ENCODE measurements at regions not wholly inside any gene's neighbourhood (a gene's known extent, or its start where the extent isn't known, plus 50 kb on each side); places are given as distances from the start of the nearest gene placed in this dataset.

GRCh38 chr20:60292001-60292520 lies 333.8 kb downstream of the CDH26 start:
- Histone ChIP-seq H3K9me2 (replicated peaks; ENCODE audit: insufficient read depth, low read length) (no peaks in the 10 kb centered on the region), H4K20me1 (ENCODE audit: low read depth, low read length) (no peaks in the 10 kb centered on the region), H3K4me2 (ENCODE audit: low read depth, low read length, poor library complexity, severe bottlenecking) (no peak overlapping the region), H3K27me3 (ENCODE audit: low read length) (no peaks in the 10 kb centered on the region), H3K36me3 (ENCODE audit: low read length) (no peaks in the 10 kb centered on the region), H2AFZ (ENCODE audit: low read depth, low read length, severe bottlenecking) (no peak overlapping the region), H3K27ac (ENCODE audit: low read depth, low read length) (no peak overlapping the region), H3K9ac (ENCODE audit: low read length) (no peak overlapping the region), H3K4me3 (ENCODE audit: insufficient read depth, low read length, poor library complexity, severe bottlenecking) (no peak overlapping the region), H3K79me2 (ENCODE audit: insufficient read depth, low read length) (no peaks in the 10 kb centered on the region), H3K9me3 (ENCODE audit: insufficient read depth, low read length) (peaks cover 13% of the 10 kb centered on the region; the same call in 1 of the 2 replicates), H3F3A (ENCODE audit: insufficient read depth) (no peaks in the 10 kb centered on the region)
- TF ChIP-seq EZH2phosphoT487 (conservative IDR thresholded peaks at IDR 0.05; ENCODE audit: low read length) (no peak), CTCF (IDR thresholded peaks at IDR 0.05; ENCODE audit: insufficient read depth, low read length, poor library complexity, severe bottlenecking) (no peak)

DNA sequence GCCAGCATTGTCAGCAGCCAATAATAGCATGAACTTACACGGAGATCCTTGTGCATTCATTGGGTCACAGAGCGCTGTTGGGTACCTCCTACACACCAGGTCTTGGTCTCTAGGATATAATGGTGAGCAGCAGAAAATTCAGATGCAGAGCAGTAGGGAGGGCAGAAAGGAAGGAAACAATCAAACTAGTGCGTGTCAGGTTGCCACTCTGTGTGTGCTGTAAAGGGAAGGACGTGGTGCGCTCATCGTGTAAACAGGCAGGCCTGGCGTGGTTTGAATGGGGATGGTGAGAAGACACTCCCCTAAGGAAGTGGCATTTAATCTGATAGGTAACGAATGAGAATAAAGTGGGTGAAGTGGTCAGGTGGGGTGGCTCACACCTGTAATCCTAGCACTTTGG lies 336.4 kb downstream of the CDH26 start:
- Histone ChIP-seq H4K20me1 (ENCODE audit: low read depth, low read length) (no peaks in the 10 kb centered on the region), H3K79me2 (ENCODE audit: insufficient read depth, low read length) (no peaks in the 10 kb centered on the region), H3K9me2 (replicated peaks; ENCODE audit: insufficient read depth, low read length) (no peaks in the 10 kb centered on the region), H3K36me3 (ENCODE audit: low read length) (no peaks in the 10 kb centered on the region), H3K4me3 (ENCODE audit: insufficient read depth, low read length, poor library complexity, severe bottlenecking) (no peak overlapping the region), H3K9ac (ENCODE audit: low read length) (no peak overlapping the region), H2AFZ (ENCODE audit: low read depth, low read length, severe bottlenecking) (no peak overlapping the region), H3K4me2 (ENCODE audit: low read depth, low read length, poor library complexity, severe bottlenecking) (no peak overlapping the region), H3K27ac (ENCODE audit: low read depth, low read length) (no peak overlapping the region), H3K9me3 (ENCODE audit: insufficient read depth, low read length) (peaks cover 13% of the 10 kb centered on the region; the same call in 1 of the 2 replicates), H3F3A (ENCODE audit: insufficient read depth) (no peaks in the 10 kb centered on the region), H3K27me3 (ENCODE audit: low read length) (no peaks in the 10 kb centered on the region)
- TF ChIP-seq EZH2phosphoT487 (conservative IDR thresholded peaks at IDR 0.05; ENCODE audit: low read length): no peak
- no peak for TF ChIP-seq CTCF (IDR thresholded peaks at IDR 0.05; ENCODE audit: insufficient read depth, low read length, poor library complexity, severe bottlenecking)

- no peaks in the 10 kb centered on the region for H3K79me2 ChIP-seq (ENCODE audit: insufficient read depth, low read length)
- peaks cover 13% of the 10 kb centered on the region; the same call in 1 of the 2 replicates for H3K9me3 ChIP-seq (ENCODE audit: insufficient read depth, low read length)
- H3K4me2 ChIP-seq (ENCODE audit: low read depth, low read length, poor library complexity, severe bottlenecking): no peak overlapping the region
- no peak overlapping the region for H2AFZ ChIP-seq (ENCODE audit: low read depth, low read length, severe bottlenecking)
- H3K27ac ChIP-seq (ENCODE audit: low read depth, low read length): no peak overlapping the region
- no peaks in the 10 kb centered on the region for H3K27me3 ChIP-seq (ENCODE audit: low read length)
- TF ChIP-seq CTCF (IDR thresholded peaks at IDR 0.05; ENCODE audit: insufficient read depth, low read length, poor library complexity, severe bottlenecking): no peak
- TF ChIP-seq EZH2phosphoT487 (conservative IDR thresholded peaks at IDR 0.05; ENCODE audit: low read length): no peak
- H3K9me2 ChIP-seq (replicated peaks; ENCODE audit: insufficient read depth, low read length): no peaks in the 10 kb centered on the region
- H3K9ac ChIP-seq (ENCODE audit: low read length): no peak overlapping the region
- no peaks in the 10 kb centered on the region for H3K36me3 ChIP-seq (ENCODE audit: low read length)
- H4K20me1 ChIP-seq (ENCODE audit: low read depth, low read length): no peaks in the 10 kb centered on the region
- H3K4me3 ChIP-seq (ENCODE audit: insufficient read depth, low read length, poor library complexity, severe bottlenecking): no peak overlapping the region
- no peaks in the 10 kb centered on the region for H3F3A ChIP-seq (ENCODE audit: insufficient read depth)
Measured at GRCh38 chr20:60295214-60295613, 337.0 kb downstream of the CDH26 start.
